ENCODE measurements at regions not wholly inside any gene's neighbourhood (a gene's known extent, or its start where the extent isn't known, plus 50 kb on each side); places are given as distances from the start of the nearest gene placed in this dataset.
"Not testable (repeated sequence)": the region's sequence is repeated elsewhere in the genome, so short reads cannot be mapped to it uniquely, and the experiment has no call there.

DNA sequence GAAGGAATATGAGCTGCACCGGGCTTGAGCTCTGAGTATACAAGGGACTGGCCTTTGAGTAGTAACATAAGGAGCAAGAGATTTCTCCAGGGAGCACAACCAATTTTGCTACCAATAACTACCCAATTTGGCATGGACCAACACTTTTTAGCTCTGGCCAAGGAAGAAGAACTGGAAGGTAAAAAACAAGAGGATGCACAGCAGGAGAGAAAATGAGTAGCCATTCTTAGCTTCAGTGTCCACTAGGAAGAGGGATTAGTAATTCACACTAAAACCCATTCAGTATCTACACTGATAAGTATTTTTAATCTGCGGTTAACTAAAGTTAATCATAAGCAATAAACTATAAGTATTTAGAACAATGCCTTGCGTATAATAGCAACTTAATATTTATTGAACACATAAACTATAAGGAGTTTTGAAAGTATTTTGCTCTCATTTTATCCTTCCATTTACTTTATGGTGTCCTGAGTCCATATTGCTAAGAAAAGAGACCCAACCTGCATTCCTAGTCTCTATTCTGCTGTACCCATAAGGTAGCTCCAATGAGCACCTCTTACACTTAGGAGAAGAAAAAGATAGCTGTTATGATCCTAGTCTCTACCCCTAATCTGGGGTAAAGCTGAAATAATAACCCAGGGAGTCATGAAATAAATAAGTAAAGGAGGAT lies 268.9 kb downstream of the IGSF11 start:
- DNase-seq, result no peak

DNA sequence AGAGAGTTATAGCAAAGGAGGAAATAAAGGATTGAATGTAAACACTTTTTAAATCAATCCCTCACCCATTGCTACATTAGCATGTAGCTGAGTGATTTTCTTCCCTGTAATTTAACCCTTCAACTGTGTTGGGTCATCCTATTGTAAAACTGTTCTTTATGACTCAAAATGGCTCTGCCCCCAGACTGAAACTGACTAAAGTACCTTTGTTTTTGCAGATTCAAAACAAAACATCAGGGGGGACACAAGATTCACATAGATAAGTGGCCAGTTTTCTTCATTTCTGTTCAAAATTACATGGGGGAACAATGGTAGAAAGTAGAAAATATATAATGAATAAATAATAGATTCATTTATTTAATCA lies 268.4 kb downstream of the IGSF11 start:
- no peak for DNase-seq

DNA sequence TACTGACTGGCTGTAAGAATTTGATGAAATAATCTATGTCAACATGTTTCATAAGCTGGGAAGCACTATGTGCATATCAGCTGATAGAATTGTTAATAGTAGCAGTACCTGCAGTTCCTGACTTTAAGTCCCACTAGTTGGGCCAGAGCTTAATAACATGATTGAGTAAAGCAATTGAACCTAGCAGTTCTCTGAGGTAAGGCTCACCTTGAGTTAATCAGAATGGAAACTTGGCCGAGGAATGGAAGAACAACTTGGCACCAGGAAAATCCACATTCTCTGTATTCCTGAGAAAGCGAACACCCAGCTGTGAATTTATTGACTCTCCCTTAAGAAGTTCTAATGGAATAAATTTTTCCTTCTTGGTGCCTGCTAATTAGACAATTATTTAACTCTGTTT lies 262.6 kb downstream of the IGSF11 start:
- DNase-seq, result no peak

DNA sequence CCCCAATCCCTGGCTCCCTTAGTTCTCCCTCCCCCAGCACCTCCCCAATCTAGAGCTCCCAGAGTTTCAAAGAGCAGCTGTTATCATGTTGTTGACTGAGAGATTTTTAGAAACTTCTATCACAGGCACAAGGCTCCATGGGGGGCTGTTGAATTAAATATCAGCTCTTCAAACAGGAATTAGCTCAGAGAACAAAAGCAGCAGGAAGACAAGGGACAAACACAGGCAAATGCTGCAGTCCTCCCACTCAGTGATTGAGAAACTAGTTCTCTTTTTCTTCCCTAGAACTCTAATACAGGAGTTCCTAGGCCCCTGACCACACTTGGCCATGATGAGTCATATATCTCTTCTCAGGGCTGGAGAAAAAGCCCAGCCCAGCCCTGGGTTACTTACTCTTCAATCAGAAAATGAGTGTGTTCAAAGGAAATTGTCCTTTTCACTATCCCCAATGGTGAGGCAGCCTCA lies 262.1 kb downstream of the IGSF11 start:
- DNase-seq, result no peak

DNA sequence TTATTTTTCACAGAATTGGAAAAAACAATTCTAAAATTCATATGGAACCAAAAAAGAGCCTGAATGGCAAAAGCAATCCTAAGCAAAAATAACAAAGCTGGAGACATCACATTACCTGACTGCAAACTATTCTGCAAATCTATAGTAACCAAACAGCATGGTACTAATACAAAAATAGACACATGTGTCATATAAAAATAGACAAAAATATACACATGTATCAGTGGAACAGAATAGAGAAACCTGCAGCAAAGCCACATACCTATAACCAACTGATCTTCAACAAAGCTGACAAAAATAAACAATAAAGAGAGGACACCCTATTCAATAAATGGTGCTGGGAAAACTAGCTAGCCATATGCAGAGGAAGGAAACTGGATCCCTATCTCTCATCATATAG lies 259.6 kb downstream of the IGSF11 start:
- DNase-seq, result no peak

DNA sequence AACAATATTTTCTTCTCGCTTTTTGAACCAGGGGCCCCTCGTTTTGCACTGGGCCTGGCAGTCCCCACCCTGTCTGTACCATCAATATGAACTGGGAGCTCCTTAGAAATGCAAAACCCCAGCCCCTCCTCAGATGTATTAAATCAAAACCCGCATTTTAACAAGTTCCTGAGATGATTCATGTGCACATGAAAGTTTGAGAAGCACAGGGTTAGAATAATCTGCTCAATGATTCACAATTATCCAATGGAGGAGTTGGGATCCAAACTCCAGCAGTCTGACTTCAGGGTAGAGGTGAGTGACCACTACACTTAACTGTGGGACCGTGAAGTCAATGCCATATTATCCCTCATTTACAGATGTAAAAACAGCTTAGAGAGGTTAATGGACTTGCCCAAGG lies 256.4 kb downstream of the IGSF11 start:
- no peak for DNase-seq

DNA sequence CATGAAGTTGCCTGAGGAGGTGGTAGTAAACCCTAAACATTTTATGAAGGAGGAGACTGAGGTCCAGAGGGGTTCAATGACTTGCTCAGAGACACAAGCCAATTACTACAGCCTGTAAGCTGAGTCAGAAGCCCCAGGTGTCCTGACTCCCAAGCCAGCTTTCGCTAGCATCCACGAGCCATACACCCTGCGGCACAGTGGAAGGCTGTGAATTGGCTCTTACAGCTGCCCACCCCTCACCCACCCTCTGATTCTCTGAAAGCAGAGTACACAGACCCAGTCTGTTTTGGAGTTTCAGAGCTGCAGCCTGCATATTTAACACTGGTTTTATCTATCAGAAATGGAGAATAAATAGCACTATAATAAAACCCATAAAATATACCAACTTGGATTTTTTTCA lies 253.4 kb downstream of the IGSF11 start:
- no peak for DNase-seq

DNA sequence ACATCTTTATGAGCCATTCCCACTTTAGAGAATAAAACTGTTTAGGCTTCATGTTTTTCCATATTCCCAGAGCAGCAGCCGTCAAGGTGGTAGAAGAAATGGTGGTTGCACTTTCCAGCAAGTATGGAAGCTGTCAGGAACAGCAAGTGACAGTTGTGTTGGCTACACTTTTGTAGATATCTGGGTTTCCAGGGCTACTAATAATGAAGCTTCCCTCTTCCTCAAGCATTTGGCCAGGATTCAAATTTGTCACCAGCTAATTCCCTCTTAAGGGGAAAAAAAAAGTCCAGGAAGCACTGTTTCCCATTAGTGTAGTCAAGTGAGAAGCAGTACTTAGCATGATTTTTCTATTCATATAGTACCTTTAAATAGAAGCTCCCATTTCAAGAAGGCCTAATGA lies 252.8 kb downstream of the IGSF11 start:
- no peak for DNase-seq

DNA sequence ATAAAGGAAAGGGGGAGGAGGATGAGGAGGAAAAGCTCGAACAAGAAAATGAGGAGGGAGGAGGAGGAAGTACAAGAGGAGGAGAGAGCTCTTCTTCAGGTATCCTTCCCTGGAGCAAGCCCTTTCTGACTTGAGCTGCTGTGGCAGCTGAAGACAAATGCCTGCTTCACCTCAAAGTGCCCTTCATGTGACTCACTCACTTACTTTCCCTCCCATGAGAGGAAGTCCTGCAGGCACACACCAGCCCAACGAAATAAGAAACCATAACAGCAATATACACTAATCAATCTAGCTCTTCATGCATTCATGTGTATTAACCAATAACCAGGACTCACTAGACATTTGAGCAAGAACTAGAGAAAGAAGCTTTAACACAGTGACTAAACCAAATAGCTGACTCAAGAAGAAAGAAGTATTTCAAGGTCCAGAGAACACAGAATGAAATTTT lies 251.9 kb downstream of the IGSF11 start:
- no peak for DNase-seq

DNA sequence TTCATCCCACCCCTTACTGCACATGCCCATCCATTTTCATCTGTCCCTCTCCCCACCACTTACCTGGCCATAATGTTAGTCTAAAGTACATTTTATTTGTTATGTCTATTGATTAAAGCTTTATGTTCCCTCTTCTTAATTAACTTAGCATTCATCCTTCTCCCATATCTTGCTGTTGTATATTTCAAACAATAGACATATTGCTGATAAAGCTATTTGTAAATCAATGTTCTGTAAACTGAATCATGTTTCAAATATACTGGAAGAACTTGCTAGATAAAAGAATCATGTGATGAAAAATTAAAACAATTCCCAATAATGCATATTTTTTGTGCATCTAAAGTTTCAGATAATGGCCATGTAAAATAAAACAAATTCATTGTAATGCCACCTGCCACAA lies 249.2 kb downstream of the IGSF11 start:
- no peak for DNase-seq

DNA sequence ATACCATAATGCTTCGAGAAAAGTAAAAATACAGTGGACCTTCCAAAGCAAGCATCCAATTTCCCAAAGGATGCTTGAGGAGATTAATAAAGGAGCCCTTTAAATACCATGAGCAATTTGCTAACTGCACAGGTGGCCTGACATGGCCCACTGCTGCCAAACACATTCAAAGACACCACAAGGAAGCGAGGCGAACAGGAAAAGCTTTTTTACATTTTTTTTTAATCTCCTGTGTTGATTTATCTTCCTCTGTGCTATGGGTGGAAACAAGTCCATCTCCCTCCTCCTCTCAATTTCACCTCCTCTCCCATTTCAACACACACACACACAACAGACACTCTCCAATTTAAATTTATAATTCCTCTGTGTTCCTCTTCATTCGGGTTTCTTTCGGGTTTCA lies 243.4 kb downstream of the IGSF11 start:
- no peak for DNase-seq

DNA sequence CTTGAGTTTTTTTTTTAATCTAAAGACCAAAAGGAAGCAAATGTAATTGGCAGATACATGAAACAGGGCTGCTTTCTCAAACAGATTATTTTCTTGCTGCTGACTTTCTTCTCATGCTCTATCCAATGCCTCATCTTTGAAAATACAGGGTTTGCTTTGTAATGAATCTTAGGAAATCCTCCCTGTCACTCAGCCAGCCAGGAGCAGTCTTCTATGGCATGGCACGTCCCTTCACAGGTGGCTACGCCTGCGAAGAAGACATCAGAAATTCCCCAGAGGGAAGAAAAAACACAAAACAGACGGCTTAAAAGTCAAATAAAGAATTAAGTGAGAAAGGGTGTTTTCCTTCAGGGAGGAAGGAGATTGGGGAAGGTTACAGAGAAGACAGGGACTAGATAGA lies 242.5 kb downstream of the IGSF11 start:
- DNase-seq, result no peak

DNA sequence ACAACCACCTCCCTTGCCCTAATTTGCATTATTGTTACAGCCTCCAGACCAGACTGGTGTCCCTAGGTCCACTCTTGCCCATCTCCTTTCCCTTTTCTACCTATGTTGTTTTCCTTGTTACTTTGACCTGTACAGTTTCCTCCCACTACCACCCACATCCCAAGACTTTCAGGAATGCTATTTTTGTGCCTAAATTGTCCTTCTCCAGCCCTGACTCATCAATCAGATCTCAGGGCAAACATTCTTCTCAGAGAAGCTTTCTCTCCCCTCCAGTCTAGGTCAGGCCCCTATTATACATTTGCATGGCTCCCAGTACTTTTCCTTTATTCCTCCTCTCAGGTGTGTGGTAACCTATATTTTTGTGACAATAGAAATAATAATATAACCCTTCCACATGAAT lies 241.5 kb downstream of the IGSF11 start:
- no peak for DNase-seq

DNA sequence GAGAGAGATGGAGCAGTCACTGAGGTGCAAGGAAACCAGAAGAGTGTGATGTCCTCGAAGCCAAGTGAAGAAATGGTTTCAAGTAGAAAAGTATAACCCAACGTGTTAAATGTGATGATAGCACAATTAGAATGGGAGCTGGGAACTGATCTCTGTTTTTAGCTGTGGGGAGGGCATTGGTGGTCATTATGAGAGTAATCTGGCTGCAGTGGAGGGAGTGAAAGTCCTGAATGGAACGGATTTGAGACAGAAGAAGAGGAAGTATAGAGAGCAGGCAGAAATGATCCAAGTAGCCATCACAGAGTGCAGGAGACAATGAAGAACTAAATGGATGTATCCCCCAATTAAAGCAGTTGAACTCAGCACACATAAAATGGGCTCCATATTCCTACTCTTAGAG lies 235.3 kb downstream of the IGSF11 start:
- DNase-seq, result no peak

DNA sequence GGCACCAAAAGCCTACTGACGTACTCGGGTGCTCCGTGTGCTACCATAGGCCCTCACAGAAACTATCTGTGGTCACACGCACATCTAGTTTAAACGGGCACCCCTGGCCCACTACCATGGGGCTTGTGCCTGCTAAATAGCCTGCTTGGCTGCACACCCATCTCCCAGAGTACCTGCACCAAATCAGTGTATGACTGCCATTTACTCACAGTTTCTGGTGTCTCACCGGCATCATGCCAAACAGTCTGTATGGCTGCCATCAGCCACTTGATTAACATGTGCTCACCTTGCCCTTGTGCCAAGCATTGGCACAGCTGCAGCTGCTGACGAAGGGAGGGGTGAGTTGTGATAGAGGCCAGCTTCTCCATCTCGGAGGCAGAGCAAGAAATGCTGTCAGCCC lies 232.7 kb downstream of the IGSF11 start:
- peak; percentile 65 for DNase-seq

DNA sequence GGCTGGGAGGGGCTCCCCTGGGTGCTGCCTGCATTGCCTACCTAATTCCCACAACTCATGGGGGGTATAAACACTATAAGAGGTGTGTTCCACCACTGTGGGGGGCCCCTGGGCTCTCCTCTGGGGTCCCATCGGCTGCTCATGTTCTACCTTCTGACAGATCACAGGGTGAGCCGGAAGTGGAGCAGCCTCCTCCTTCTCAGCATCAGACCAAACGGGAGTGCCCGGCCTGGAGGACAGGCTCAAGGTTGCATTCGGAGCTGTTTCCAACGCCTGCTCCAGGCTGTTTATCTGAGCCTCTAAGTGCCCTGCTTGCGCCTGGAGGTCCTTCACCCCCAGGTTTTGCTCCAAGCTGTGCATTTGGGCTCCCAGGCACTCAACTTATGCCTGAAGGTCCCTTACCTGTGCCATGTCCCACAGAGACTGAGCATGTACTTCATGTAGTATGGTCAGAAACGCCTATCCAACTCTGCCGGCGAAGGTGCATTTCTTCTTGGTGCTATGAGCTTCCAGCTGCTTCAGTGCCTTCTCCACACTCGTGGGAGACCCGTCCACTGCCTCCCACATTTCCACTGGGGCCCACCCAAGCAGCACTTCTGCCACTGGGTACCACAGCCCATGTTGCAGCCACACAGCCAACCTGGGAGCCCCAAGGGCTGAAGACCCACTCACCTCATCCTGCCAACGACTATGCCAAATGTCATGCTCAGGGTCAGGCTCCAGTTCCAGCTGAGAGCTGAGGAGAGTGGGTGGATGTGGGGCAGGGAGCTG lies 232.1 kb downstream of the IGSF11 start:
- peak; percentile 59 for DNase-seq

DNA sequence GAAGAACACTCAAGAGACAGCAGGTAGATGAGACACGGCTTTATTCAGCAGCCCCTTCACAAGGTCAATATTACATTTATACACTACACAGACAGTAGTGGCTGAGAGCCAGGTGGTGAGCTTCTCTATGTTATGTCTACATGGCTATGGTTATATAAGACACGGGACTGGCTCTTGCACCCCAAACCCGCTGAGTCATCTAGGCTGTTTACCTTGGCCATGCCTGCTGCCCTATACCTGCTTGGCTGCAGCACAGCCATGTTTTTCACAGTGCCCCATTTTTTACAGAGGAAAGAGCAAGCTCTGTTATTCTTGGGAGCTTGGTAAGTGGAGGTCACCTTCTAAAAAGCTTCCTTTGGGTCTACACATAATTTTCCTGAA lies 231.6 kb downstream of the IGSF11 start:
- DNase-seq, result peak; percentile 75

DNA sequence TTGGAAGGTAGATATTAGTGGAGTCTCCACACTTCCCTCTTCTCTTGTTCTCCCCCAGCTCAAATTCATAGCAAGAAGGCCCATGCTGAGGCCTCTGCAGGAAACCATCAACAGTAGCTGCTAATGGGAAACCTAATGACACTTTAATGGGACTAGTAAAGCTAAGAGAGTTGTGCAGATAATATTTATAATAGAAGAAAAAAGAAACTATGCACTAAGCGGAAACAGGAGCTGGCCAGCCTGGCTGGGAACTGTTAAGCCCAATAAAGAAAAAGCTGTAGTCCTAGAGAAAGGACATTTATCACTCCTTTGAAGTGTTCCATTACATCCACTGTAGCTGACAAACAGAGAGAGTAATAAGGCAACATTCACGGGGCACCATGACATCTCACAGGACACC lies 229.6 kb downstream of the IGSF11 start:
- no peak for DNase-seq

DNA sequence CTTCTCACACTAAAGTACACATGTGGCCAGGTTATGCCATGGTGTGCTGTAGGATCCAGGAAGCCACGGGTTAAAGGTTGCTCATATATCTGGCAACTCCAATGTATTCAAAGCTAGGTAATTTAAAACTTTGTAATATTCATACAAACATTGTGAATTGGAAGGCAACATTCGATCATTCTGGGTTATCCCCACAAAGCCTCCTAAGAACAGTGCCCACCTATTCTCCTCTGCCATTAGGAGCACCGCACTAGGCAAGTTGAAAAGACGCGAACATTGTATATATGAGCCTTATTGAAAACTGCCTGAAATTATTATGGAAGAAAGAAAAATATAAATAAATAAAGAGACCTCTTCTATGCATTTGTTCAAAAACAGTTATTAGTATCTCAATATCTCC lies 228.2 kb downstream of the IGSF11 start:
- no peak for DNase-seq

DNA sequence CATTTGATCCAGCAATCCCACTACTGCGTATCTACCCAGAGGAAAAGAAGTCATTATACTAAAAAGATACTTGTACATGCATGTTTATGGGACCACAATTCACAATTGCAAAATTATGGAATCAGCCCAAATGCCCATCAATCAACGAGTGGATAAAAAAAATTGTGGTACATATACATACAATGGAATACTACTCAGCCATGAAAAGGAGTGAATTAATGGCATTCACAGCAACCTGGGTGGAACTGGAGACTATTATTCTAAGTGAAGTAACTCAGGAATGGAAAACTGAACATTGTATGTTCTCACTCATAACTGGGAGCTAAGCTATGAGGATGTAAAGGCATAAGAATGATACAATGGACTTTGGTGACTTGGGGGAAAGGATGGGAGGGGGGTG lies 227.3 kb downstream of the IGSF11 start:
- DNase-seq, result not testable (repeated sequence)

DNA sequence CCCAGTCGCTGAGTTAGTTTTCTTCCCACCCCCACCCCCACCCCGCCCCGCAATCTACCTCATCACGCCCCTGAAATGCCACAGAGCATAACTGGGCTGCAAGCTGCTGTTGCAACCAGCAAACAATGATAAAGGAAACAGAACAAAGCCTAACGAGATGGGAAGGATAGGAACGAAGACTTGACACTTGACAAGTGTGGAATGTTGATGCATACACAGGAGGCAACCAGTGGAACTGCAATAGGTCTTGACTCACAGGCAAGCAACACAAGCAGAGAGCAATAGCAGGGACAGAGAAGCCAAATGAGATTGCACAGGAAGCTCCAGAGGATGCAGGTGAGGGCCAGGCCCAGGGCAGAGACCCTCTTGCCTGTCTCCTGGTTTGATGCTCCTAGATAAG lies 225.9 kb downstream of the IGSF11 start:
- DNase-seq, result no peak

DNA sequence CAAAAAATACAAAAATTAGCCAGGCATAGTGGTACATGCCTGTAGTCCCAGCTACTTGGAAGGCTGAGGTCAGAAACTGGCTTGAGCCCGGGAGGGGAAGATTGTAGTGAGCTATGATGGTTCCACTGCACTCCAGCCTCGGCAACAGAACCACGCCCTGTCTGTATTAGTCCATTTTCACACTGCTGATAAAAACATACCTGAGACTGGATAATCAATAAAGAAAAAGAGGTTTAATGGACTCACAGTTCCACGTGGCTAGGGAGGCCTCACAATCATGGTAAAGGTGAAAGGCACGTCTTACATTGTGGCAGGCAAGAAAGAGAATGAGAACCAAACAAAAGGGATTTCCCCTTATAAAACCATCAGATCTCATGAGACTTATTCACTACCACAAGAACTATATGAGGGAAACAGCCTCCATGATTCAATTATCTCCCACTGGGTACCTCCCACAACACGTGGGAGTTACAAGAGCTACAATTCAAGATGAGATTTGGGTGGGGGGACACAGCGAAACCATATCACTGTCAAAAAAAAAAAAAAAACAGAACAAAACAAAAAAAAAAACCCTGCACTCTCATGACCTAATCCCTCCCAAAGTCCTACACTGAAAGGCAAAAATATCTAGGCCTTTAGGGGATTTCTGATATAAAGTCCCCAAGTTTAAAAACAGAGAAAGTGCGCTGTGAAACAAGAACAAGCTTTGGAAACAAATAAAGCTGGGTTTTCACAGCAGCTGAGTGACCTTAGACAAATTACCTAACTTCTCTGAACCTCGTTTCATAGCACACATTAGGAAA lies 224.7 kb downstream of the IGSF11 start:
- DNase-seq, result no peak

DNA sequence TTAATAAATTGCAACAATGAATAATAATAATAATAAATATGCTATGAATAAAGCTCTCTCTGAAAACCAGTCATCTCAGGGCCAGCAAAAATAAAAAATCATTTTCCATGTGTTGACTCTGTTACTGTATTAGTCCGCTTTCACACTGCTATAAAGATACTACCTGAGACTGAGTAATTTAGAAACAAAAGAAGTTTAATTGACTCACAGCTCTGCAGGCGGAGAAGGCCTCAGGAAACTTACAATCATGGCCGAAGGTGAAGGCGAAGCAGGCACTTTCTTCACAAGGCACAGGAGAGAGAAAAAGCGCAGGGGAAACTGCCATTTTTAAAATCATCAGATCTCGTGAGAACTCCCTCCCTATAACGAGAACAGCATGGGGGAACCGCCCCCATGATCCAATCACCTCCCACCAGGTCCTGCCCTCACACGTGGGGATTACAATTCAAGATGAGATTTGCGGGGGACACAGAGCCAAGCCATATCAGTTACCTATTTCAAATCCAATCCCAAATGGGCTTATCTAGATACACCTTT lies 224.1 kb downstream of the IGSF11 start:
- DNase-seq, result no peak

All from SHP77 treated with DMSO at 0.1 percent for 48 hours (cell line).